HCT116 (cell line): ENCODE measurements at regions not wholly inside any gene's neighbourhood (a gene's known extent, or its start where the extent isn't known, plus 50 kb on each side); places are given as distances from the start of the nearest gene placed in this dataset.

Experiments
- CTCF ChIP-seq, 3 experiments: fragments of 200-600 bp in 1 of 3; sonication (generic) in 1 of 3; IDR thresholded peaks in 2 of 3; conservative IDR thresholded peaks in 1 of 3; 2 replicates each; pipeline ENCODE4 v1.5.1; 2012 to 2017; ENCODE audit warnings: low read depth in 2 of 3, low read length in 2 of 3, antibody characterized with exemption in 1 of 3, borderline replicate concordance in 1 of 3, control low read depth in 1 of 3, mild to moderate bottlenecking in 1 of 3, mixed read lengths in 1 of 3, mixed run types in 1 of 3, moderate library complexity in 1 of 3; ENCODE audit not compliant: insufficient read depth in 1 of 3
- ELF1 ChIP-seq: IDR thresholded peaks from 2 replicates; pipeline ENCODE4 v1.6.1; 2012; ENCODE audit warnings: low read depth, borderline replicate concordance
- EZH2phosphoT487 ChIP-seq: fragments of 200-600 bp; IDR thresholded peaks from 2 replicates; pipeline ENCODE4 v1.6.1; 2018; ENCODE audit warnings: antibody characterized with exemption, borderline replicate concordance
- FOSL1 ChIP-seq: IDR thresholded peaks from 2 replicates; pipeline ENCODE4 v1.6.1; 2012; ENCODE audit warnings: low read depth
- JUND ChIP-seq: IDR thresholded peaks from 2 replicates; pipeline ENCODE4 v1.6.1; 2012
- MAX ChIP-seq: IDR thresholded peaks from 2 replicates; pipeline ENCODE4 v1.6.1; 2012
- POLR2A ChIP-seq: IDR thresholded peaks from 2 replicates; pipeline ENCODE4 v1.7.0; 2011; ENCODE audit warnings: borderline replicate concordance; ENCODE audit not compliant: insufficient read depth, insufficient read length; ENCODE audit errors: extremely low read depth
- POLR2AphosphoS5 ChIP-seq: IDR thresholded peaks from 2 replicates; pipeline ENCODE4 v1.6.1; 2011; ENCODE audit warnings: mild to moderate bottlenecking, low read depth, low read length, moderate library complexity
- REST ChIP-seq: IDR thresholded peaks from 2 replicates; pipeline ENCODE4 v1.6.1; 2012; ENCODE audit warnings: low read depth
- ZBTB33 ChIP-seq: IDR thresholded peaks from 2 replicates; pipeline ENCODE4 v1.6.1; 2011; ENCODE audit warnings: mild to moderate bottlenecking, low read length, moderate library complexity; ENCODE audit not compliant: insufficient replicate concordance; ENCODE audit errors: extremely low read depth
- ZNF274 ChIP-seq: fragments of 200-500 bp; sonication (Bioruptor generic); IDR thresholded peaks from 2 replicates; pipeline ENCODE4 v1.6.1; 2014; ENCODE audit warnings: mild to moderate bottlenecking, low read depth, low read length, inconsistent platforms

- TF ChIP-seq CTCF (IDR thresholded peaks at IDR 0.05 in 2 of 3, conservative IDR thresholded peaks at IDR 0.05 in 1 of 3; ENCODE audit: borderline replicate concordance in 1 of 3, insufficient read depth in 1 of 3, low read depth in 2 of 3, low read length in 2 of 3) (no peak), POLR2A (no peak), POLR2AphosphoS5 (no peak), FOSL1 (no peak), MAX (no peak), EZH2phosphoT487 (no peak), JUND (no peak), REST (no peak), ZBTB33 (no peak), ZNF274 (no peak), ELF1 (no peak)
Observed at GRCh38 chr3:182400838-182401237, 392.5 kb upstream of the ATP11B start.
